DOHH2 (cell line): ENCODE measurements at regions not wholly inside any gene's neighbourhood (a gene's known extent, or its start where the extent isn't known, plus 50 kb on each side); places are given as distances from the start of the nearest gene placed in this dataset.

Experiments
- H3F3A ChIP-seq: fragments of 200-600 bp; sonication (generic), shearing (Covaris generic); 2 replicates; pipeline ENCODE4 v1.6.0; 2016; ENCODE audit warnings: antibody characterized with exemption, mild to moderate bottlenecking; ENCODE audit not compliant: control insufficient read depth, insufficient read depth
- H3K27ac ChIP-seq: fragments of 200-600 bp; sonication (generic); 2 replicates; pipeline ENCODE4 v1.5.1; 2014; ENCODE audit warnings: low read depth, mild to moderate bottlenecking, low read length, moderate library complexity
- H3K27me3 ChIP-seq: fragments of 200-600 bp; sonication (generic); 2 replicates; pipeline ENCODE4 v1.6.1; 2014; ENCODE audit warnings: mild to moderate bottlenecking, low read length, mixed read lengths; ENCODE audit not compliant: control insufficient read depth
- H3K36me3 ChIP-seq: fragments of 200-600 bp; sonication (generic); 2 replicates; pipeline ENCODE4 v1.6.1; 2014; ENCODE audit warnings: mild to moderate bottlenecking, low read length, moderate library complexity, mixed read lengths; ENCODE audit not compliant: control insufficient read depth
- H3K4me1 ChIP-seq: fragments of 200-600 bp; sonication (generic); 2 replicates; pipeline ENCODE4 v1.6.1; 2014; ENCODE audit warnings: mild to moderate bottlenecking, low read length, mixed read lengths; ENCODE audit not compliant: control insufficient read depth
- H3K4me2 ChIP-seq: fragments of 200-600 bp; sonication (generic); 2 replicates; pipeline ENCODE4 v1.6.0; 2014; ENCODE audit warnings: mild to moderate bottlenecking, low read length, moderate library complexity
- H3K4me3 ChIP-seq: fragments of 200-600 bp; sonication (generic); 2 replicates; pipeline ENCODE4 v1.5.1; 2014; ENCODE audit warnings: mild to moderate bottlenecking, low read length, mixed read lengths
- H3K79me2 ChIP-seq: fragments of 200-600 bp; sonication (generic); 2 replicates; pipeline ENCODE4 v1.6.1; 2014; ENCODE audit warnings: mild to moderate bottlenecking, low read length, mixed read lengths; ENCODE audit not compliant: control insufficient read depth
- H3K9me2 ChIP-seq: fragments of 200-600 bp; sonication (generic); replicated peaks from 2 replicates; pipeline ENCODE4 v1.6.1; 2014; ENCODE audit warnings: mild to moderate bottlenecking, low read length, mixed read lengths; ENCODE audit not compliant: control insufficient read depth
- H3K9me3 ChIP-seq: fragments of 200-600 bp; sonication (generic); 2 replicates; pipeline ENCODE4 v1.6.1; 2014; ENCODE audit warnings: antibody characterized with exemption, low read length, mixed read lengths; ENCODE audit not compliant: control insufficient read depth, insufficient read depth
- H4K20me1 ChIP-seq: fragments of 200-600 bp; sonication (generic); 2 replicates; pipeline ENCODE4 v1.6.0; 2014; ENCODE audit warnings: low read depth, mild to moderate bottlenecking, antibody characterized with exemption, low read length, moderate library complexity; ENCODE audit not compliant: control insufficient read depth, insufficient read depth
- EZH2phosphoT487 ChIP-seq: fragments of 200-600 bp; sonication (generic); IDR thresholded peaks from 2 replicates; pipeline ENCODE4 v1.6.1; 2017; ENCODE audit warnings: borderline replicate concordance, mild to moderate bottlenecking, antibody characterized with exemption, low read length, moderate library complexity, mixed read lengths
- TF ChIP-seq, protein P1 (sequence below): fragments of 200-600 bp; sonication (generic); IDR thresholded peaks from one replicate; pipeline ENCODE4 v1.5.1; 2014; ENCODE audit warnings: antibody characterized with exemption, mild to moderate bottlenecking, low read depth, low read length; ENCODE audit not compliant: poor library complexity, severe bottlenecking

DNA sequence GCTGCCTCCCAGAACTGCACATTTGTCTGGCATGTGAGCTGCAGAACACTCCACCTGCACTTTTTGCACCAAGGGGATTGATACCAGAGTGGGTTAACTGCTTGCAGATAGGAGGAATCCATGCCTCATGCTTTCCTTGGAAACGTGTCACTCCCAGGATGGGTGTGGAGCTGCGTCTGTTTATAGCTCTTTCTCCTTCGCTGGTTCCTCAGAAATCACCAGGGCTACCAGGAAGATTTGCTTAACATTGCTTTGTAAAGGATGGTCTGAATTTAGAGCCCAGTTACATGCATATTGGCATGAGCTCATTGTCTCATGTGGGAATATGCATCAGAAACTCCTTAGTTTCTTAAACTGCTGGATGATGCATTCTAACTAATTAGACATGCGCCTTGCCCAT is 234.6 kb downstream of the GADD45G start:
- TF ChIP-seq, protein P1, sequence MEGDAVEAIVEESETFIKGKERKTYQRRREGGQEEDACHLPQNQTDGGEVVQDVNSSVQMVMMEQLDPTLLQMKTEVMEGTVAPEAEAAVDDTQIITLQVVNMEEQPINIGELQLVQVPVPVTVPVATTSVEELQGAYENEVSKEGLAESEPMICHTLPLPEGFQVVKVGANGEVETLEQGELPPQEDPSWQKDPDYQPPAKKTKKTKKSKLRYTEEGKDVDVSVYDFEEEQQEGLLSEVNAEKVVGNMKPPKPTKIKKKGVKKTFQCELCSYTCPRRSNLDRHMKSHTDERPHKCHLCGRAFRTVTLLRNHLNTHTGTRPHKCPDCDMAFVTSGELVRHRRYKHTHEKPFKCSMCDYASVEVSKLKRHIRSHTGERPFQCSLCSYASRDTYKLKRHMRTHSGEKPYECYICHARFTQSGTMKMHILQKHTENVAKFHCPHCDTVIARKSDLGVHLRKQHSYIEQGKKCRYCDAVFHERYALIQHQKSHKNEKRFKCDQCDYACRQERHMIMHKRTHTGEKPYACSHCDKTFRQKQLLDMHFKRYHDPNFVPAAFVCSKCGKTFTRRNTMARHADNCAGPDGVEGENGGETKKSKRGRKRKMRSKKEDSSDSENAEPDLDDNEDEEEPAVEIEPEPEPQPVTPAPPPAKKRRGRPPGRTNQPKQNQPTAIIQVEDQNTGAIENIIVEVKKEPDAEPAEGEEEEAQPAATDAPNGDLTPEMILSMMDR, result no peak
- no peak for TF ChIP-seq EZH2phosphoT487
- Histone ChIP-seq H3K27me3 (no peaks in the 10 kb centered on the region), H4K20me1 (no peaks in the 10 kb centered on the region), H3K27ac (no peak overlapping the region), H3F3A (no peaks in the 10 kb centered on the region), H3K4me2 (no peak overlapping the region), H3K36me3 (no peaks in the 10 kb centered on the region), H3K79me2 (no peaks in the 10 kb centered on the region), H3K9me3 (no peaks in the 10 kb centered on the region), H3K4me3 (no peak overlapping the region), H3K9me2 (no peaks in the 10 kb centered on the region), H3K4me1 (no peaks in the 10 kb centered on the region)

DNA sequence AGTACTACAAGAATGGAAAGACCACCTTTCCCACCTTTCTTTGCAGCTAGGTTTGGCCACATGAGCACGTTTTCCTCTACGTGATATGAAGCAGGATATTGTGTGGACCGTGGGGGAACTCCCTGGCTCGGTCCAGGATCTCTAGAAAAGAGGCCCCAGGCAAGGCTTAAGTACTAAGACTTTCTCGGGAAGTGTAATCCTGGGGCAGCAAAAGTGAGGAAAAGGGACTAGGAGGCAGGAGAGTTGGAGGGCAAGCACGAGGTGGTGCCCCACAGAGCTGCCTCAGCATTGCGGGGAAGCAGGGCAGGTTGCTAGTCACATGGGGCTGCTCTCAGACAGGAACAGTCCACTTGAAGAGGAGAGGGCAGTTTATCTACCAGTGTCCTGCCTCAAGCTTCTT is 235.1 kb downstream of the GADD45G start:
- Histone ChIP-seq H3K9me3 (no peaks in the 10 kb centered on the region), H3K4me2 (no peak overlapping the region), H3K27me3 (no peaks in the 10 kb centered on the region), H3K36me3 (no peaks in the 10 kb centered on the region), H4K20me1 (no peaks in the 10 kb centered on the region), H3F3A (no peaks in the 10 kb centered on the region), H3K4me3 (no peak overlapping the region), H3K79me2 (no peaks in the 10 kb centered on the region), H3K4me1 (no peaks in the 10 kb centered on the region), H3K27ac (no peak overlapping the region), H3K9me2 (no peaks in the 10 kb centered on the region)
- no peak for TF ChIP-seq EZH2phosphoT487
- TF ChIP-seq, protein P1, result no peak

DNA sequence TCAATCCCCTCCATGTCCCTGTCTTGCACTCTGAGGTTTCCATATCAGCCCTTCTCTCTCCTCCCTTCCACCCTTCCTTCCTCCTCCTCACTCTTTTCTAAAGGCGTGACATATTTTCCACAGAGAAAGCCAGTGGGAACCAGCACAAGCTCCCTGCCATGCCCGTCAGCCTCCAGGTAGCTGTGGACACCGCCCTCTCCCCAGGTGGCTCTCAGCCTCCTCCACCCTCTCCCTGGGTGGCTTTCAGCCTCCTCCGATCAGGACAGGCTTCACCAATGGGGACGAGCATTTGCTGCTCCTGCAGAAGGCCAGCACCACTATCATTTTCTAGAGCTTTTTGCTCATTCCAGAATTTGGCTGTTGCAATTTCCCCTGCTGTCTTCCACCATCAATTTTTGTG is 236.6 kb downstream of the GADD45G start:
- Histone ChIP-seq H4K20me1 (no peaks in the 10 kb centered on the region), H3K4me1 (no peaks in the 10 kb centered on the region), H3K4me2 (no peak overlapping the region), H3K9me3 (no peaks in the 10 kb centered on the region), H3K4me3 (no peak overlapping the region), H3K27me3 (no peaks in the 10 kb centered on the region), H3K36me3 (no peaks in the 10 kb centered on the region), H3F3A (no peaks in the 10 kb centered on the region), H3K79me2 (no peaks in the 10 kb centered on the region), H3K27ac (no peak overlapping the region), H3K9me2 (no peaks in the 10 kb centered on the region)
- TF ChIP-seq EZH2phosphoT487, result no peak
- TF ChIP-seq, protein P1, result no peak

DNA sequence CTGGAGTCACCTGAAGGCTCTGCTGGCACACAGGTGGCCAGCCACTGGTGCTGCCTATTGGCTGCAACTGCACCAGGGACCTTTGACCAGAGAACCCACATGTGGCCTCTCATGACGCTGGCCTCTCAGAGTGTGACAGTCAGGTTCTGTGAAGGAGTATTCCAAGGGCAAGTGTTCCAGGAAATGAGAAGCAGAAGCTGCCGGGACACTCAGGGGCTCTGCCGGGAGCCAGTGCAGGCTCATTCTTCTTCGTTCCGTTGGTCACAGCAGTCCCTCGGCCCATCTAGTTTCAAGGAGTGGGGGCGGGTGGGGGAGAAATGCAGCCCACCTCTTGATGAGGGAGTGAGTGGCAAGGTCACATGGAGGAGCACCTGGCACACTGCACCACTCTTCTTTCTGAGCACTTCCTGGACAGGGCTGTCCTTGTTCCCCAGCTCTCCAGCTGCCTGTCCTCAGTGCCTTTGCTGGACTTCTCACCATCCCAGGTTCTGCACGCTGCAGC is 237.5 kb downstream of the GADD45G start:
- TF ChIP-seq EZH2phosphoT487, result no peak
- TF ChIP-seq, protein P1, result no peak
- Histone ChIP-seq H3K27me3 (no peaks in the 10 kb centered on the region), H3K4me2 (no peak overlapping the region)

More for the DNA sequence above, 237.5 kb downstream of the GADD45G start:
- H4K20me1 ChIP-seq, result no peaks in the 10 kb centered on the region
- H3F3A ChIP-seq, result no peaks in the 10 kb centered on the region
- no peaks in the 10 kb centered on the region for H3K4me1 ChIP-seq
- H3K4me3 ChIP-seq, result no peak overlapping the region
- no peaks in the 10 kb centered on the region for H3K9me2 ChIP-seq
- H3K27ac ChIP-seq, result no peak overlapping the region
- H3K79me2 ChIP-seq, result no peaks in the 10 kb centered on the region
- H3K36me3 ChIP-seq, result no peaks in the 10 kb centered on the region
- H3K9me3 ChIP-seq, result no peaks in the 10 kb centered on the region
